Astrocyte (in vitro differentiated cells and primary cell): ENCODE measurements at regions not wholly inside any gene's neighbourhood (a gene's known extent, or its start where the extent isn't known, plus 50 kb on each side); places are given as distances from the start of the nearest gene placed in this dataset.
"Not testable (repeated sequence)": the region's sequence is repeated elsewhere in the genome, so short reads cannot be mapped to it uniquely, and the experiment has no call there.

Experiments used
- DNase-seq: peaks from one replicate; pipeline ENCODE4 v3.0.0-alpha.2; 2010; ENCODE audit warnings: low read depth
- FAIRE-seq: peaks from 2 replicates; lab custom pipeline; 2011; peaks lifted over from hg19 to GRCh38; lab: Jason Lieb, UNC
- H2AFZ ChIP-seq: 2 replicates; pipeline ENCODE4 v1.6.0; 2012; ENCODE audit warnings: low read depth, low read length, inconsistent platforms
- H3K27ac ChIP-seq: 2 replicates; pipeline ENCODE4 v1.5.1; 2011; ENCODE audit warnings: low read depth, low read length, inconsistent platforms
- H3K27me3 ChIP-seq: 2 replicates; pipeline ENCODE4 v1.6.0; 2011; ENCODE audit warnings: low read length, inconsistent platforms; ENCODE audit not compliant: insufficient read depth
- H3K36me3 ChIP-seq: 2 replicates; pipeline ENCODE4 v1.5.1; 2011; ENCODE audit warnings: low read length, inconsistent platforms; ENCODE audit not compliant: insufficient read depth
- H3K4me1 ChIP-seq: 2 replicates; pipeline ENCODE4 v1.5.1; 2011; ENCODE audit warnings: low read length, inconsistent platforms; ENCODE audit not compliant: insufficient read depth
- H3K4me2 ChIP-seq: 2 replicates; pipeline ENCODE4 v1.6.0; 2012; ENCODE audit warnings: low read length, inconsistent platforms
- H3K4me3 ChIP-seq: 2 replicates; pipeline ENCODE4 v1.5.1; 2011; ENCODE audit warnings: low read depth, mild to moderate bottlenecking, low read length, inconsistent platforms; ENCODE audit not compliant: insufficient read depth
- H3K79me2 ChIP-seq: 2 replicates; pipeline ENCODE4 v1.6.0; 2012; ENCODE audit warnings: mild to moderate bottlenecking, low read length, inconsistent platforms; ENCODE audit not compliant: insufficient read depth
- H3K9ac ChIP-seq: 2 replicates; pipeline ENCODE4 v1.6.0; 2012; ENCODE audit warnings: mild to moderate bottlenecking, low read length, inconsistent platforms
- H3K9me3 ChIP-seq: 2 replicates; pipeline ENCODE4 v1.5.1; 2012; ENCODE audit warnings: low read depth, mild to moderate bottlenecking, low read length, inconsistent platforms; ENCODE audit not compliant: insufficient read depth
- H4K20me1 ChIP-seq: 2 replicates; pipeline ENCODE4 v1.6.0; 2012; ENCODE audit warnings: low read length, inconsistent platforms; ENCODE audit not compliant: insufficient read depth
- H3K27ac Mint-ChIP-seq: one replicate; pipeline ENCODE4 v1.8.0; 2021; ENCODE audit warnings: mild to moderate bottlenecking, mixed read lengths; ENCODE audit not compliant: unreplicated experiment
- H3K27me3 Mint-ChIP-seq: one replicate; pipeline ENCODE4 v1.8.0; 2021; ENCODE audit warnings: low read depth, mixed read lengths; ENCODE audit not compliant: unreplicated experiment
- H3K36me3 Mint-ChIP-seq: one replicate; pipeline ENCODE4 v1.8.0; 2021; ENCODE audit warnings: low read depth, mixed read lengths; ENCODE audit not compliant: unreplicated experiment
- H3K4me1 Mint-ChIP-seq: one replicate; pipeline ENCODE4 v1.8.0; 2021; ENCODE audit warnings: low read depth, mixed read lengths; ENCODE audit not compliant: unreplicated experiment
- H3K4me3 Mint-ChIP-seq: one replicate; pipeline ENCODE4 v1.8.0; 2021; ENCODE audit warnings: mild to moderate bottlenecking, moderate library complexity, mixed read lengths; ENCODE audit not compliant: unreplicated experiment
- H3K9me3 Mint-ChIP-seq: one replicate; pipeline ENCODE4 v1.8.0; 2021; ENCODE audit warnings: mild to moderate bottlenecking, mixed read lengths; ENCODE audit not compliant: unreplicated experiment
- CTCF ChIP-seq: IDR thresholded peaks from 2 replicates; pipeline ENCODE4 v1.5.1; 2011; ENCODE audit warnings: low read depth, mild to moderate bottlenecking, inconsistent platforms, low read length, moderate library complexity; ENCODE audit not compliant: insufficient read depth
- EZH2 ChIP-seq: IDR thresholded peaks from 2 replicates; pipeline ENCODE4 v1.6.1; 2012; ENCODE audit warnings: mild to moderate bottlenecking, low read length, inconsistent platforms; ENCODE audit not compliant: insufficient read depth

DNA sequence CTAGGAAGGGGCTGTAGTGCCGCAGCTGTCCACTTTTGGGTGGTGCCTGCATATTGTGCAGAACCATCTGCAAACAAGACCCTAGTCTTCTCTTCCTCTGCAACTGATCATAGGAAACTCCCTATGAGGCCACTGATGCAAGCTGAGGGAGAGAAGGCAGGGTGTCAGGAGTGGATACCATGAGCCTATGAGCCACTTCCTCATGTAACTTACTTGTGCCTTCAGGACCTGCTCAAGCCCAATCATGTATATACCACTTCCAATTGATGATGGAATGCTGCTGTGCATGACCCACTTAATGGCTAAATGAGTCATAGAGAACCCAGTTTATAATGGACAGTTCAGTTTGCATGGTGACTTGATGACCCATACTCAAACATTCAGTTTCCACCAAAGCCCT, 107.9 kb downstream of the ALG10B start:
- Histone ChIP-seq H3K4me1 (no peaks in the 10 kb centered on the region), H3K36me3 (no peaks in the 10 kb centered on the region), H2AFZ (no peak overlapping the region), H3K4me2 (no peak overlapping the region), H3K9ac (no peak overlapping the region), H3K4me3 (no peak overlapping the region), H3K79me2 (no peaks in the 10 kb centered on the region), H3K9me3 (no peaks in the 10 kb centered on the region), H3K27ac (no peak overlapping the region), H4K20me1 (no peaks in the 10 kb centered on the region), H3K27me3 (no peaks in the 10 kb centered on the region)
- H3K36me3 Mint-ChIP-seq = no peaks in the 10 kb centered on the region
- no peaks in the 10 kb centered on the region for H3K27me3 Mint-ChIP-seq
- no peak overlapping the region for H3K27ac Mint-ChIP-seq
- TF ChIP-seq CTCF (no peak), EZH2 (no peak)
- peaks cover 2% of the 10 kb centered on the region for H3K9me3 Mint-ChIP-seq
- no peaks in the 10 kb centered on the region for H3K4me1 Mint-ChIP-seq
- no peak for FAIRE-seq
- no peak for DNase-seq
- H3K4me3 Mint-ChIP-seq = no peak overlapping the region

DNA sequence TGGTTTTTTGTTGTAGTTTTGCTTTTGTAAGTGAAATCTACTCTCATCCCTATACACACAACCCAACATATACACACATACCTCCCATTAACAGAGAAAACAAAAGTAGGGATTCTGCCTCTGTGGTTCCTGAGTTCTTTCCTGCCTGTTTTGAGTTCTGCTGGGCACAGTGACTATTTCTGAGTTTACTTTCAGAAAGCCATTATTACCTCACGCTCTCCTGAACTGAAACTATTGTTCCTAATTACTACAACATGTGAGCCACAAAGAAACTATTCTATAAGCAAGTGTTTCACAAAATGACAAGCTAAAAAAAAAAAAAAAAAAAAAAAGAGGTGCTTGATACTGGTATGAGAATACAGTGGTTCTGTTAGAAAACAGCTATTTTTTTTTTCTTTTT, 110.9 kb downstream of the ALG10B start:
- Mint-ChIP-seq H3K4me3 (no peak overlapping the region), H3K27me3 (no peaks in the 10 kb centered on the region), H3K9me3 (peaks cover 2% of the 10 kb centered on the region), H3K36me3 (no peaks in the 10 kb centered on the region), H3K27ac (no peak overlapping the region), H3K4me1 (peaks cover 11% of the 10 kb centered on the region)
- no peak overlapping the region for H3K9ac ChIP-seq
- no peaks in the 10 kb centered on the region for H3K9me3 ChIP-seq
- no peak overlapping the region for H3K4me2 ChIP-seq
- no peaks in the 10 kb centered on the region for H4K20me1 ChIP-seq
- H3K36me3 ChIP-seq = no peaks in the 10 kb centered on the region
- H3K27ac ChIP-seq = no peak overlapping the region
- no peak overlapping the region for H3K4me3 ChIP-seq
- FAIRE-seq (no peak), DNase-seq (no peak)
- H2AFZ ChIP-seq = no peak overlapping the region
- no peaks in the 10 kb centered on the region for H3K4me1 ChIP-seq
- no peaks in the 10 kb centered on the region for H3K79me2 ChIP-seq
- no peaks in the 10 kb centered on the region for H3K27me3 ChIP-seq
- TF ChIP-seq EZH2 (no peak), CTCF (no peak)

GRCh38 chr12:38431921-38432320, 115.3 kb downstream of the ALG10B start:
- no peak overlapping the region for H3K4me3 Mint-ChIP-seq
- no peak overlapping the region for H3K4me2 ChIP-seq
- H3K79me2 ChIP-seq = no peaks in the 10 kb centered on the region
- no peak overlapping the region for H3K27ac Mint-ChIP-seq
- peaks cover 14% of the 10 kb centered on the region for H3K4me1 Mint-ChIP-seq
- H3K9me3 ChIP-seq = no peaks in the 10 kb centered on the region
- no peaks in the 10 kb centered on the region for H3K4me1 ChIP-seq
- H3K27me3 ChIP-seq = no peaks in the 10 kb centered on the region
- H3K9ac ChIP-seq = no peak overlapping the region
- H3K27me3 Mint-ChIP-seq = no peaks in the 10 kb centered on the region
- H3K27ac ChIP-seq = no peak overlapping the region
- H3K36me3 ChIP-seq = no peaks in the 10 kb centered on the region
- TF ChIP-seq EZH2 (no peak), CTCF (no peak)
- H3K4me3 ChIP-seq = no peak overlapping the region
- H3K9me3 Mint-ChIP-seq = peaks cover 10% of the 10 kb centered on the region
- H2AFZ ChIP-seq = no peak overlapping the region
- no peak for FAIRE-seq
- H3K36me3 Mint-ChIP-seq = no peaks in the 10 kb centered on the region
- H4K20me1 ChIP-seq = no peaks in the 10 kb centered on the region
- no peak for DNase-seq

DNA sequence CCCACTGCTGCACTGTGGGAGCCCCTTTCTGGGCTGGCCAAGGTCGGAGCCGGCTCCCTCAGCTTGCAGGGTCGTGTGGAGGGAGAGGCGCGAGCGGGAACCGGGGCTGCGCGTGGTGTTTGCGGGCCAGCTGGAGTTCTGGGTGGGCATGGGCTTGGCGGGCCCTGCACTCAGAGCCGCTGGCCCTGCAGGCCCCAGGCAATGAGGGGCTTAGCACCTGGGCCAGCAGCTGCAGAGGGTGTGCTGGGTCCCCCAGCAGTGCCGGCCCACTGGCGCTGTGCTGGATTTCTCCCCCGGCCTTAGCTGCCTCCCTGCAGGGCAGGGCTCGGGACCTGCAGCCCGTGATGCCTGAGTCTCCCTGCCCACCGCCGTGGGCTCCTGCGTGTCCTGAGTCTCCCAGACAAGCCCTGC, 125.3 kb downstream of the ALG10B start:
- H3K36me3 ChIP-seq, DNase-seq, H3K27ac Mint-ChIP-seq, H3K36me3 Mint-ChIP-seq, H3K9me3 Mint-ChIP-seq, H4K20me1 ChIP-seq, H3K27ac ChIP-seq, H3K4me1 ChIP-seq, FAIRE-seq, H3K4me2 ChIP-seq, H3K27me3 ChIP-seq, H3K4me1 Mint-ChIP-seq, H3K4me3 Mint-ChIP-seq, H3K27me3 Mint-ChIP-seq, H2AFZ ChIP-seq, H3K9ac ChIP-seq, H3K9me3 ChIP-seq, H3K79me2 ChIP-seq, H3K4me3 ChIP-seq: not testable (repeated sequence)
